HT1080 (cell line): ENCODE measurements at regions not wholly inside any gene's neighbourhood (a gene's known extent, or its start where the extent isn't known, plus 50 kb on each side); places are given as distances from the start of the nearest gene placed in this dataset.

Experiments used
- DNase-seq: peaks from one replicate; pipeline ENCODE4 v3.0.0-alpha.2; 2015; ENCODE audit warnings: low read depth

- DNase-seq, result peak; percentile 53
Measured at GRCh38 chrX:22395372-22395771, 122.7 kb downstream of the CBLL2 start.

DNA sequence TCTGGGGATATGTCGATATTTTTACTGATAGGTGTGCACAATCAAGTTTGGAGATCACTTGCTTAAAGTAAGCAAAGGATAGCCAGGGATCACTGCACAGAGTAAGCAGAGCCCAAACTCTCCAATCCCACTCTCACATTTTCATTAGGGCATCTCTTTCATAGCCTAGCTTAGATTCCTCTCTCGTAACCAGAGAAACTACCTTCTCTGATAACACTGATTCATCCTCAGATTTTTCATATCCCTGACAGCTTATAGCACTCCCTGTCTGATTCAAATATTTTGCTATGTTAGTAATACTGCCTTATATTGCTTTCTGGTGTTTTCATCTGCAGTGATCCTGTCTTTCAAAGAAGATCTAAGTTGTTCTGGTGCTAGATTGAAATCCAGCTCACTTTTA is 123.7 kb downstream of the CBLL2 start:
- DNase-seq, result no peak

GRCh38 chrX:22397566-22397965 is 124.9 kb downstream of the CBLL2 start:
- DNase-seq, result no peak

GRCh38 chrX:22399437-22400192 is 126.9 kb downstream of the CBLL2 start:
- peak; percentile 95 for DNase-seq

DNA sequence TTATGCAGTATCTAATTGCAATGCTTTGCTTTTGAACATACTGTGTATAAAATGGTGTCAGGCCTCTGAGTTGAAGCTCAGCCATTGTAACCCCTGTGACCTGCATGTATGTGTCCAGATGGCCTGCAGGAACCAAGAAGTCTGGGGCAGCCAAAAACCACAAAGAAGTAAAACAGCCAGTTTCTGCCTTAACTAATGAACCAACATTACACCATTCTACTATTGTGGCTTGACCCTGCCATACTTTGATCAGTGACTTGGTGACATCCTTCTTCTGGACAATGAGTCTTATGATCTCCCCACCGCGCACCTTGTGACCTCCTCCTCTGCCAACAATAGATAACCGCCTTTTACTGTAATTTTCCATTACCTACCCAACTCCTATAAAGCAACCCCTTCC is 131.6 kb downstream of the CBLL2 start:
- DNase-seq, result no peak

- no peak for DNase-seq
Measured at GRCh38 chrX:22406201-22406737, 133.6 kb downstream of the CBLL2 start.

- DNase-seq, result no peak
Measured at GRCh38 chrX:22409418-22409817, 136.7 kb downstream of the CBLL2 start.

DNA sequence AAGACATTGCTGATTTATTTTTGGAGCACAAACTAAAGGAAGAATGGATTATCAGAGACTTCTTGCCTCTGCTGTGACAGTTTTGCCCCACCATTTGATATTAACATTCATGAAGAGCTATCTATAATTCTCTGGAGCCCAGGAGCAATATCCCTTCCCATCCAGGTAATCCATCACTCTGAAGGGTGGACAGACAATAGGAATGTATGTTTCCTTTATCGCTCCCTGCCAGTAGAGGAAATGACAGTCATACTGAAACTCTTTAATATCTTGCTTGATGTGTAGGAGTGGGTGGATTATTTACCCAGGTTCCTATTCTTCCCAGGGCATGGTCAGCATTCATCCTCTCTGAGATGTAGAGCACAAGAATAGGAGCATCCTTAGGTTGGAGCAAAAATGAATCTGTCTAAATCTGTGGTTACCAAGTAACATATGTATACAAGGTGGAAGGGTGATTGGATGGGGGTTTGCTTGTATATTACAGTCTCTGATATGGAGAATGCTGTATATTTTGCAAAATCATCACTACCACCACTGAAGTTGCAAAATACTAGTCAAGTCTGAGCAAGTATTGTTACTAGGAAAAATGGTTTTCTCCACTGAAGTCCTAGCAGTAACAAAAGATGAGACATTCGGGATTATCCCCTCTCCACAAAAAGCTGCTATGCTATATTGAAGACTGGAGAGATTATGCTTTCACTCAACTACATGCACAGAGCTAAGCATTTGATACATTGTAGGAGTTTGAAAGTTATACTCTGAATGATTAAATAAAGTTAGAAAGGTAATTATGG is 151.6 kb downstream of the CBLL2 start:
- DNase-seq, result no peak

- no peak for DNase-seq
Measured at GRCh38 chrX:22424919-22425318, 152.2 kb downstream of the CBLL2 start.

- DNase-seq, result no peak
Measured at GRCh38 chrX:22429704-22430103, 157.0 kb downstream of the CBLL2 start.

DNA sequence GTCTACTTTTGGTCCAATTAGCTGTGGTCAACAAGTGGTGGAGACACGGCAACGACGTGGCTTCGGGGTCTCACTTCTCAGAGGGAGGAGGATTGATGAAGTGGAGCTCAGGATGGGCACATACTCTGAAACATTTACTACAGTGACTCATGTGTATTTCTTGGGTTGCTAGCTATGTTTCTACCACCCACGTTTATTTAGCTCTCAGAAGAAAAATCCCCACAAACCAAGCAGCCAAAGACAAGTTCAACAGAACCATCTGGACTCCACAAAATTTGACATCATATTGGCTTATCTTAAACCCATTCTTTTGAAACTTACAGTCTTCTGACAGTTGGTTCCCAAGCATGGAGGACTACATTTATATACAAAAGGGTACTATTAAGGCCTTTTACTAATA is 158.0 kb downstream of the CBLL2 start:
- no peak for DNase-seq

DNA sequence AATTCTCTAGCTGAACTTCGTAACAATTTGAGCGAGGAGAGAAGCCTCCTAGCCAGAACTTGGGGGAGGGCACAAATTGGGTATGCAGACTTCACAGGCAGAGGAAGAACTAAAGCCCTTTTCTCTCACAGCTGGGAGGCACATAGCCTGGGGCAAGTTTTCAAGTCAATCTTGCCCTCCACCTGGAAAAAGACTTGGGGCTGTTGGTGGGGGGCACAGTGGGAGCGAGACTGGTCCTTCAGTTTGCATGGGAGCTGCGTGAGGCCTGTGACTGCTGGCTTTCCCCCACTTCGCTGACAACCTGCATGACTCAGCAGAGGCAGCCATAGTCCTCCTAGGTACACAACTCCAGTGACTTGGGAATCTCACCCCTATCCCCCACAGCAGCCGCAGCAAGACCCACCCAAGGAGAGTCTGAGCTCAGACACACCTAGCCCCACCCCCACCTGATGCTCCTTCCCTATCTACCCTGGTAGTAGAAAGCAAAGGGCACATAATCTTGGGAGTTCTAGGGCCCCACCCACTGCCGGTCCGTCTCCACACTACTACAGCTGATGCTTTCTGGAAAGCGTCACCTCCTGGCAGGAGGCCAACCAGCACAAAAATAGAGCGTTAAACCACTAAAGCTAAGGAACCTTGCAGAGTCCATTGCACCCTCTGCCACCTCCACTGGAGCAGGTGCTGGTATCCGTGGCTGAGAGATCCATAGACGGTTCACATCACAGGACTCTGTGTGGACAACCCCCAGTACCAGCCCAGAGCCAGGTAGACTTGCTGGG is 160.8 kb downstream of the CBLL2 start:
- no peak for DNase-seq

GRCh38 chrX:22445880-22446279 is 173.2 kb downstream of the CBLL2 start:
- no peak for DNase-seq

GRCh38 chrX:22462959-22463358 is 190.2 kb downstream of the CBLL2 start:
- no peak for DNase-seq

GRCh38 chrX:22467571-22467970 is 194.9 kb downstream of the CBLL2 start:
- no peak for DNase-seq

- DNase-seq, result no peak
Measured at GRCh38 chrX:22481436-22481835, 208.7 kb downstream of the CBLL2 start.

DNA sequence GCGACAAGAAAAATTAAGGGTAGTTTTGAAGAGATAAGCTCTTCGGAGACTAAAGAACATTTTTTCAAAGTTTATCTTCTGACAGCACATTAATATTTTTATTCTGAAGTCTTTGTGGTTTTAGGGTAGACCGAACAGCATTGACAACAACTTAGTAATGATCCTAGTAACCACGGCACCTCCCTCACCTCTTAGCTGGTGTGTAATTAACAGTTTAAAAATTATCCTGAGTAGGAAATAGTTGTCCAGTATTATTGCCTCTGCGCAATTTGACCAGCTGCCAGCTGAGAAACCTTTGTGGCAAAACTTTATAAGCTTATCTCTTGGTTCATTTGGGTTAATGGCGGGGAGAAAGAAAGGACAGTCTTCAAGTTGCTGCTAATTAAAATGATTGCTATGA is 213.6 kb downstream of the CBLL2 start:
- DNase-seq, result no peak

DNA sequence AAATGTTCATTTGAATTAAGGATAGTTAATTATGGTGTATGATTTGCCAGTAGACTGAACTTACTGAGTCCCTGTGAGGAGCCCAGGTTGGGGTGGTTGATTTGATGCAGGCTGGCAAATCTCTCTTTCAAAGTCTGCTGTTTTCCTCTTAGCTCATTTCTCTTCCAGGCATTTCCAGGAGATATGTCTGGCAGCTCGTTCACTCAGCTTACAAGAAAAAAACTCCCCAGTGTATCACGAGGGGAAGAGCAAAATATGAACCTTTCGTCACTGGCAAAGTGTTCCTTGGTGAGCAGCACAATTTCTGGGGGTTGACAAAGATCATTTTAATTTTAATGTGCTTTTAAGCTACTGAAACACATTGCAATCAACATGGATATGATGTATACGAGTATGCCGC is 244.2 kb downstream of the CBLL2 start:
- DNase-seq, result no peak

GRCh38 chrX:22520128-22520828 is 247.6 kb downstream of the CBLL2 start:
- DNase-seq, result peak; percentile 74

- peak; percentile 87 for DNase-seq
Measured at GRCh38 chrX:22526339-22526738, 253.6 kb downstream of the CBLL2 start.

GRCh38 chrX:22527302-22527701 is 254.6 kb downstream of the CBLL2 start:
- no peak for DNase-seq
